GM19025 (cell line): ENCODE measurements at regions not wholly inside any gene's neighbourhood (a gene's known extent, or its start where the extent isn't known, plus 50 kb on each side); places are given as distances from the start of the nearest gene placed in this dataset.
"Not testable (repeated sequence)": the region's sequence is repeated elsewhere in the genome, so short reads cannot be mapped to it uniquely, and the experiment has no call there.

Source experiments
- ATAC-seq: cut with Tn5 transposase; IDR thresholded peaks from one replicate; pipeline ENCODE4 v1.9.1; 2021; ENCODE audit warnings: mild to moderate bottlenecking, low read depth, moderate library complexity; ENCODE audit not compliant: unreplicated experiment

GRCh38 chr6:78629836-78630235 lies 237.5 kb upstream of the IRAK1BP1 start:
- no peak for ATAC-seq

- no peak for ATAC-seq
These were observed 235.4 kb upstream of the IRAK1BP1 start for GRCh38 chr6:78631976-78632375.

GRCh38 chr6:78639111-78640110 lies 227.9 kb upstream of the IRAK1BP1 start:
- ATAC-seq: no peak

- ATAC-seq: not testable (repeated sequence)
These were observed 223.4 kb upstream of the IRAK1BP1 start for GRCh38 chr6:78643976-78644375.

GRCh38 chr6:78646542-78647415 lies 220.6 kb upstream of the IRAK1BP1 start:
- not testable (repeated sequence) for ATAC-seq

- not testable (repeated sequence) for ATAC-seq
These were observed 201.5 kb upstream of the IRAK1BP1 start for GRCh38 chr6:78665819-78666218.

GRCh38 chr6:78666764-78667163 lies 200.6 kb upstream of the IRAK1BP1 start:
- no peak for ATAC-seq

GRCh38 chr6:78670156-78670555 lies 197.2 kb upstream of the IRAK1BP1 start:
- no peak for ATAC-seq

- ATAC-seq: no peak
These were observed 196.5 kb upstream of the IRAK1BP1 start for GRCh38 chr6:78670802-78671201.

- ATAC-seq: not testable (repeated sequence)
These were observed 191.0 kb upstream of the IRAK1BP1 start for GRCh38 chr6:78676069-78677007.

- no peak for ATAC-seq
These were observed 178.7 kb upstream of the IRAK1BP1 start for GRCh38 chr6:78688668-78689067.

- no peak for ATAC-seq
These were observed 173.5 kb upstream of the IRAK1BP1 start for GRCh38 chr6:78693835-78694234.

GRCh38 chr6:78694628-78695027 lies 172.7 kb upstream of the IRAK1BP1 start:
- not testable (repeated sequence) for ATAC-seq

GRCh38 chr6:78700991-78701390 lies 166.4 kb upstream of the IRAK1BP1 start:
- no peak for ATAC-seq

GRCh38 chr6:78701407-78701806 lies 165.9 kb upstream of the IRAK1BP1 start:
- ATAC-seq: no peak

- ATAC-seq: no peak
These were observed 158.3 kb upstream of the IRAK1BP1 start for GRCh38 chr6:78709021-78709420.

- ATAC-seq: no peak
These were observed 153.8 kb upstream of the IRAK1BP1 start for GRCh38 chr6:78713564-78713963.

GRCh38 chr6:78744144-78744543 lies 123.2 kb upstream of the IRAK1BP1 start:
- ATAC-seq: no peak

- no peak for ATAC-seq
These were observed 120.9 kb upstream of the IRAK1BP1 start for GRCh38 chr6:78746457-78746856.

- no peak for ATAC-seq
These were observed 118.0 kb upstream of the IRAK1BP1 start for GRCh38 chr6:78749326-78749725.
